Mesenchymal stem cell (in vitro differentiated cells and primary cell): ENCODE measurements at regions not wholly inside any gene's neighbourhood (a gene's known extent, or its start where the extent isn't known, plus 50 kb on each side); places are given as distances from the start of the nearest gene placed in this dataset.

Experiments used
- DNase-seq: peaks from one replicate; pipeline ENCODE4 v3.0.0-alpha.2; 2013
- H2AFZ ChIP-seq: one replicate; pipeline ENCODE4 v1.6.1; 2013; ENCODE audit warnings: low read depth, mild to moderate bottlenecking, control low read depth, inconsistent platforms, low read length, moderate library complexity
- H2AK5ac ChIP-seq: 2 replicates; pipeline ENCODE4 v1.6.1; 2013; ENCODE audit warnings: low read length, moderate library complexity, mild to moderate bottlenecking, inconsistent platforms; ENCODE audit not compliant: severe bottlenecking
- H2BK120ac ChIP-seq: one replicate; pipeline ENCODE4 v1.6.1; 2013; ENCODE audit warnings: low read depth, mild to moderate bottlenecking, inconsistent platforms, low read length, moderate library complexity
- H2BK12ac ChIP-seq, 2 experiments: one replicate each; pipeline ENCODE4 v1.6.1; 2013; ENCODE audit warnings: inconsistent platforms in 2 of 2, low read length in 2 of 2, mild to moderate bottlenecking in 2 of 2, moderate library complexity in 2 of 2, control low read depth in 1 of 2
- H2BK15ac ChIP-seq: one replicate; pipeline ENCODE4 v1.6.1; 2013; ENCODE audit warnings: mild to moderate bottlenecking, low read depth, inconsistent platforms; ENCODE audit not compliant: poor library complexity, severe bottlenecking
- H2BK5ac ChIP-seq: 2 replicates; pipeline ENCODE4 v1.6.1; 2013; ENCODE audit warnings: low read depth, mild to moderate bottlenecking, low read length, control low read depth, inconsistent platforms; ENCODE audit not compliant: poor library complexity, severe bottlenecking
- H3K14ac ChIP-seq, 2 experiments: one replicate each; pipeline ENCODE4 v1.6.1; 2013; ENCODE audit warnings: inconsistent platforms in 2 of 2, low read length in 2 of 2, control low read depth in 1 of 2, mild to moderate bottlenecking in 1 of 2, moderate library complexity in 1 of 2
- H3K18ac ChIP-seq, 2 experiments: one replicate each; pipeline ENCODE4 v1.6.1; 2013; ENCODE audit warnings: inconsistent platforms in 2 of 2, low read length in 2 of 2, control low read depth in 1 of 2, low read depth in 1 of 2, mild to moderate bottlenecking in 1 of 2
- H3K23ac ChIP-seq, 2 experiments: one replicate each; pipeline ENCODE4 v1.6.1; 2013; ENCODE audit warnings: inconsistent platforms in 2 of 2, low read length in 2 of 2, mild to moderate bottlenecking in 2 of 2, moderate library complexity in 2 of 2, control low read depth in 1 of 2
- H3K27ac ChIP-seq: 2 replicates; pipeline ENCODE4 v1.5.1; 2013; ENCODE audit warnings: mild to moderate bottlenecking, moderate library complexity, low read length, control low read depth, inconsistent platforms; ENCODE audit not compliant: poor library complexity, severe bottlenecking
- H3K27me3 ChIP-seq, 2 experiments: 2 replicates each; pipeline versions ENCODE4 v1.6.1 to v1.7.0; 2013; ENCODE audit warnings: low read length in 2 of 2, mild to moderate bottlenecking in 2 of 2, moderate library complexity in 2 of 2, control low read depth in 1 of 2, inconsistent platforms in 1 of 2; ENCODE audit not compliant: control insufficient read depth in 1 of 2, insufficient read depth in 1 of 2
- H3K36me3 ChIP-seq, 2 experiments: 2 replicates each; pipeline versions ENCODE4 v1.6.1 to v1.7.0; 2013; ENCODE audit warnings: low read length in 2 of 2, control low read depth in 1 of 2, inconsistent platforms in 1 of 2, low read depth in 1 of 2, mild to moderate bottlenecking in 1 of 2; ENCODE audit not compliant: insufficient read depth in 2 of 2, control insufficient read depth in 1 of 2
- H3K4ac ChIP-seq, 2 experiments: one replicate each; pipeline ENCODE4 v1.6.1; 2013; ENCODE audit warnings: inconsistent platforms in 2 of 2, low read length in 2 of 2, mild to moderate bottlenecking in 2 of 2, moderate library complexity in 2 of 2, control low read depth in 1 of 2, low read depth in 1 of 2
- H3K4me1 ChIP-seq: 2 replicates; pipeline ENCODE4 v1.6.1; 2013; ENCODE audit warnings: low read depth, low read length, control low read depth; ENCODE audit not compliant: control insufficient read depth, insufficient read depth
- H3K4me2 ChIP-seq: 2 replicates; pipeline ENCODE4 v1.6.1; 2013; ENCODE audit warnings: low read length, mild to moderate bottlenecking, inconsistent platforms; ENCODE audit not compliant: poor library complexity, severe bottlenecking
- H3K4me3 ChIP-seq, 2 experiments: 2 replicates each; pipeline versions ENCODE4 v1.5.1 to v1.7.0; 2013; ENCODE audit warnings: low read length in 2 of 2, mild to moderate bottlenecking in 2 of 2, control low read depth in 1 of 2, low read depth in 1 of 2; ENCODE audit not compliant: insufficient read depth in 1 of 2
- H3K79me1 ChIP-seq: replicated peaks from 2 replicates; pipeline ENCODE4 v1.6.1; 2013; ENCODE audit warnings: mild to moderate bottlenecking, control low read depth, low read length, inconsistent platforms; ENCODE audit not compliant: poor library complexity, severe bottlenecking
- H3K9ac ChIP-seq: 2 replicates; pipeline ENCODE4 v1.7.0; 2013; ENCODE audit warnings: mild to moderate bottlenecking, low read length, moderate library complexity
- H3K9me3 ChIP-seq: 2 replicates; pipeline ENCODE4 v1.7.0; 2013; ENCODE audit warnings: mild to moderate bottlenecking, low read length; ENCODE audit not compliant: control insufficient read depth
- H4K8ac ChIP-seq: one replicate; pipeline ENCODE4 v1.6.1; 2013; ENCODE audit warnings: inconsistent platforms, mild to moderate bottlenecking, low read length, moderate library complexity
- H4K91ac ChIP-seq: one replicate; pipeline ENCODE4 v1.6.1; 2013; ENCODE audit warnings: mild to moderate bottlenecking, low read length, inconsistent platforms
- WGBS: methylation state at CpG from one replicate; pipeline ENCODE4 v1.1.7; 2013; ENCODE audit warnings: mixed read lengths; 5-methylcytosine and 5-hydroxymethylcytosine counted together

DNA sequence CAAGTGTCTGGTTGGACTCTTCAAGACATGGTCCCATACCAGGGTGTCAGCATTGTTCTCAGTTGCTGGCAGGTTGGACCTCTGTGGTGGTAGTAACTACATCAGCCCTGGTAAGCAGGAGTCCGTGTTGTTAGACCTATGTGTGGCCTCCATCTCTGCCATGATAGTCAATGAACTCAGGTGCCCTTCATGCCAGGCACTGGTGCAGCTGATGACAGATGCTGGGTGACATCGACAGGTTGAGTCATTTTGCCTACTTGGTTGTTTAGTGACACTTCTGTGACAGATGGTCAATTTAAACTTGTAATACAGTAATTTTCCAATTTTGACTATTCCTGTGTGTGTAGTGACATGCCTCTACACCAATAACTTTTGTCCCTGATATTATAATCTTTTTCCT lies 189.7 kb downstream of the SP3 start:
- no peak for DNase-seq
- Histone ChIP-seq H2BK12ac (no peak overlapping the region), H3K27ac (no peak overlapping the region), H3K4me1 (no peaks in the 10 kb centered on the region), H2AFZ (no peak overlapping the region), H2BK5ac (no peak overlapping the region), H3K14ac (no peak overlapping the region), H3K9me3 (no peaks in the 10 kb centered on the region), H2AK5ac (no peak overlapping the region), H3K27me3 (peaks cover 0 to 5% of the 10 kb centered on the region in 2 experiments), H3K4me3 (no peak overlapping the region), H3K4me2 (no peak overlapping the region), H3K23ac (no peak overlapping the region), H4K8ac (no peak overlapping the region), H3K9ac (no peak overlapping the region), H3K4ac (no peak overlapping the region), H3K79me1 (no peaks in the 10 kb centered on the region), H2BK120ac (no peak overlapping the region), H2BK15ac (no peak overlapping the region), H3K36me3 (no peaks in the 10 kb centered on the region), H3K18ac (no peak overlapping the region), H4K91ac (no peak overlapping the region)
- 65% methylated on average over 1 of the region's 2 CpGs for WGBS

DNA sequence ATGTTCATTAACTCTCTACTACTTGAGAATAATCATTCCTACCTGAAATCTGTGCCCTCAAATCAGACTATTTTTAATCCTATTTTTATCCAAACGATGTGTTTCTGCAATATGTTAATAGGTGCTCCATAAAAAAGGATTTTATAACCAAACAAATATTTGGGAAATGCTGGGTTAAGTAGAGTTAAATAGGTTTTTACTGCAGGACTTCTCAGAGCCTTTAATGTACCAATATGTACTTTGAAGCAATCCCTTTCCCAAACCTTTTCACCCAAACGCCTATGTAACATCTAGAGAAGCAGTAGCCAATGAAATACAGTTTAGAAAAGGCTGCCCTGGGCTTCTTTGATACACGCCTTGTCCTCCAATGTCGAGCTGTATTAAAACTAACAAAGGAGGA lies 182.5 kb downstream of the SP3 start:
- Histone ChIP-seq H3K27ac (no peak overlapping the region), H3K4ac (no peak overlapping the region), H3K36me3 (no peaks in the 10 kb centered on the region), H3K79me1 (no peaks in the 10 kb centered on the region), H2AK5ac (no peak overlapping the region), H3K14ac (no peak overlapping the region), H4K91ac (no peak overlapping the region), H3K27me3 (peaks cover 0 to 9% of the 10 kb centered on the region in 2 experiments), H2BK5ac (no peak overlapping the region), H3K9ac (no peak overlapping the region), H3K4me2 (no peak overlapping the region), H3K23ac (no peak overlapping the region), H3K4me1 (no peaks in the 10 kb centered on the region), H3K18ac (no peak overlapping the region), H2AFZ (no peak overlapping the region), H3K4me3 (no peak overlapping the region), H2BK120ac (no peak overlapping the region), H2BK12ac (no peak overlapping the region), H3K9me3 (peaks cover 6% of the 10 kb centered on the region), H2BK15ac (no peak overlapping the region), H4K8ac (no peak overlapping the region)
- 72% methylated on average over 3 of the region's 4 CpGs for WGBS
- DNase-seq: no peak

GRCh38 chr2:173783382-173783781 lies 181.8 kb downstream of the SP3 start:
- Histone ChIP-seq H3K18ac (no peak overlapping the region), H4K91ac (no peak overlapping the region), H3K9ac (no peak overlapping the region), H4K8ac (no peak overlapping the region), H3K36me3 (no peaks in the 10 kb centered on the region), H3K4me2 (no peak overlapping the region), H3K4me1 (no peaks in the 10 kb centered on the region), H3K14ac (no peak overlapping the region), H3K79me1 (no peaks in the 10 kb centered on the region), H3K4ac (no peak overlapping the region), H3K9me3 (peaks cover 6% of the 10 kb centered on the region), H2BK120ac (no peak overlapping the region), H3K27ac (no peak overlapping the region), H2BK5ac (no peak overlapping the region), H2BK15ac (no peak overlapping the region), H3K4me3 (no peak overlapping the region), H3K23ac (no peak overlapping the region), H2AK5ac (no peak overlapping the region), H2BK12ac (no peak overlapping the region), H2AFZ (no peak overlapping the region), H3K27me3 (peaks cover 0 to 9% of the 10 kb centered on the region in 2 experiments)
- WGBS: 82% methylated on average over 4 of the region's 4 CpGs
- DNase-seq: no peak

DNA sequence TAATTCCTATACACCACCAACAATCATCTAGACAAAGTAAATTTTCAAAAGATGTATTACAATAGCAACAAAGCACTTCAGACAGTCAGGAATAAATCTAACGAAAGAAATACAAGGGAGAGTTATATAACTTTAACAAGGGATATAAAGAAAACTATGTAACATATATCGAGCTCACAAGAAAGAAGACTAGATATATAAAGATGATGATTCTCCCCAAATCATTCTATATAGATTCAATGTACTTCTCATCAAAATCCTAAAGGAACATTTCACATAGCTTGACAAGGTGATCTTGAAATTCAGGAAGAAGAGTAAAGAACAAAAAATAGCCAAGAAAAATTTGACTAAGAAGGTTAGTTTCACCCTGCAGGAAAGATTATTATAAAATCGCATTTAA lies 179.4 kb downstream of the SP3 start:
- Histone ChIP-seq H3K4me1 (no peaks in the 10 kb centered on the region), H3K4ac (no peak overlapping the region), H2AFZ (no peak overlapping the region), H3K9me3 (peaks cover 3% of the 10 kb centered on the region), H3K18ac (no peak overlapping the region), H3K4me2 (no peak overlapping the region), H3K23ac (no peak overlapping the region), H2BK120ac (no peak overlapping the region), H3K79me1 (no peaks in the 10 kb centered on the region), H4K8ac (no peak overlapping the region), H3K36me3 (no peaks in the 10 kb centered on the region), H2BK5ac (no peak overlapping the region), H3K27me3 (peaks cover 0 to 9% of the 10 kb centered on the region in 2 experiments), H2BK15ac (no peak overlapping the region), H3K27ac (no peak overlapping the region), H4K91ac (no peak overlapping the region), H2AK5ac (no peak overlapping the region), H2BK12ac (no peak overlapping the region), H3K14ac (no peak overlapping the region), H3K4me3 (no peak overlapping the region), H3K9ac (no peak overlapping the region)
- WGBS: 80% methylated on average over 1 of the region's 3 CpGs
- DNase-seq: no peak
